Upper lobe of left lung (tissue), 6 donors: ENCODE measurements at regions not wholly inside any gene's neighbourhood (a gene's known extent, or its start where the extent isn't known, plus 50 kb on each side); places are given as distances from the start of the nearest gene placed in this dataset.

Experiments
- ATAC-seq, 2 donors: fragments of 200-7000 bp; cut with Tn5 transposase; one replicate each; pipeline ENCODE4 v1.9.1; 2022; ENCODE audit warnings: mild to moderate bottlenecking in 2 of 2, moderate library complexity in 2 of 2; ENCODE audit not compliant: low FRiP score in 2 of 2
- DNase-seq, 2 donors: peaks; one replicate each; pipeline ENCODE4 v3.0.0-alpha.2; 2019 to 2020
- H3K27ac ChIP-seq, 4 donors: fragments of 200-600 bp; sonication (generic); one replicate each; pipeline ENCODE4 v1.5.1; 2016 to 2019
- H3K27me3 ChIP-seq, 4 donors: fragments of 200-600 bp; sonication (generic); one replicate each; pipeline ENCODE4 v1.5.1; 2017 to 2019
- H3K36me3 ChIP-seq, 4 donors: fragments of 200-600 bp; sonication (generic); one replicate each; pipeline ENCODE4 v1.5.1; 2016 to 2019
- H3K4me1 ChIP-seq, 4 donors: fragments of 200-600 bp; sonication (generic); one replicate each; pipeline ENCODE4 v1.5.1; 2018 to 2019
- H3K4me3 ChIP-seq, 4 donors: fragments of 200-600 bp; sonication (generic); one replicate each; pipeline ENCODE4 v1.5.1; 2017 to 2019; ENCODE audit warnings: mild to moderate bottlenecking in 2 of 4, moderate library complexity in 1 of 4
- H3K9me3 ChIP-seq, 4 donors: fragments of 200-600 bp; sonication (generic); one replicate each; pipeline ENCODE4 v1.5.1; 2018 to 2019
- CTCF ChIP-seq, 6 experiments: fragments of 450-650 bp in 4 of 6; fragments of 200-600 bp in 2 of 6; sonication (generic) in 2 of 6; IDR thresholded peaks; one replicate each; pipeline ENCODE4 v1.5.1; 2016 to 2019; ENCODE audit warnings: antibody characterized with exemption in 6 of 6
- EP300 ChIP-seq, 4 donors: sonication (generic); formaldehyde crosslinking; IDR thresholded peaks; one replicate each; pipeline ENCODE4 v1.5.1; 2017; ENCODE audit warnings: antibody characterized with exemption in 4 of 4, control low read depth in 2 of 4
- POLR2A ChIP-seq, 4 donors: fragments of 450-650 bp; IDR thresholded peaks; one replicate each; pipeline ENCODE4 v1.5.1; 2016 to 2017; ENCODE audit warnings: antibody characterized with exemption in 4 of 4, mild to moderate bottlenecking in 2 of 4
- POLR2AphosphoS5 ChIP-seq, 2 donors: sonication (generic); formaldehyde crosslinking; IDR thresholded peaks; one replicate each; pipeline ENCODE4 v1.5.1; 2017; ENCODE audit warnings: antibody characterized with exemption in 2 of 2
- WGBS, 2 donors: methylation state at CpG; one replicate each; pipeline ENCODE4 v1.1.5; 2017 to 2018; 5-methylcytosine and 5-hydroxymethylcytosine counted together
- donor health status: DM: no; HTN: no; CAD: no; lungs with moderate emphysema.
- donor health status: DM: no; HTN: yes; CAD: no; lungs with severe emphysema.

- Histone ChIP-seq H3K27ac (no peak overlapping the region), H3K4me1 (no peaks in the 10 kb centered on the region), H3K9me3 (no peaks in the 10 kb centered on the region), H3K4me3 (no peak overlapping the region), H3K36me3 (no peaks in the 10 kb centered on the region), H3K27me3 (peaks cover 0 to 4% (median 0%) of the 10 kb centered on the region in 4 donors)
- WGBS, 2 donors = 0 to 6% methylated on average over 1 to 3 of the region's 11 CpGs
- TF ChIP-seq POLR2AphosphoS5 (IDR thresholded peaks at IDR 0.05) = no peak
- no peak for TF ChIP-seq EP300 (IDR thresholded peaks at IDR 0.05)
- no peak for TF ChIP-seq CTCF (IDR thresholded peaks at IDR 0.05)
- no peak for TF ChIP-seq POLR2A (IDR thresholded peaks at IDR 0.05)
- no peak for DNase-seq
- no peak for ATAC-seq
Observed at GRCh38 chr22:49269928-49270327, 557.7 kb downstream of the BRD1 start.

GRCh38 chr22:49269371-49269770 lies 558.3 kb downstream of the BRD1 start:
- H3K27me3 ChIP-seq = peaks cover 0 to 4% (median 0%) of the 10 kb centered on the region in 4 donors

GRCh38 chr22:49268924-49269323 lies 558.7 kb downstream of the BRD1 start:
- no peak for DNase-seq
- no peak for TF ChIP-seq POLR2A (IDR thresholded peaks at IDR 0.05)
- TF ChIP-seq EP300 (IDR thresholded peaks at IDR 0.05) = no peak
- no peak for TF ChIP-seq POLR2AphosphoS5 (IDR thresholded peaks at IDR 0.05)
- TF ChIP-seq CTCF (IDR thresholded peaks at IDR 0.05) = no peak
- peaks cover 0 to 4% (median 0%) of the 10 kb centered on the region in 4 donors for H3K27me3 ChIP-seq
- 46 to 48% methylated on average over 4 of the region's 4 CpGs for WGBS, 2 donors
- H3K27ac ChIP-seq = no peak overlapping the region
- no peaks in the 10 kb centered on the region for H3K36me3 ChIP-seq
- no peak for ATAC-seq
- no peaks in the 10 kb centered on the region for H3K4me1 ChIP-seq
- no peaks in the 10 kb centered on the region for H3K9me3 ChIP-seq
- no peak overlapping the region for H3K4me3 ChIP-seq

More at GRCh38 chr22:49269371-49269770, 558.3 kb downstream of the BRD1 start:
- Histone ChIP-seq H3K36me3 (no peaks in the 10 kb centered on the region), H3K4me1 (no peaks in the 10 kb centered on the region), H3K9me3 (no peaks in the 10 kb centered on the region), H3K27ac (no peak overlapping the region), H3K4me3 (no peak overlapping the region)
- DNase-seq = no peak
- ATAC-seq = no peak
- 3 to 4% methylated on average over 6 of the region's 6 CpGs for WGBS, 2 donors
- TF ChIP-seq EP300 (IDR thresholded peaks at IDR 0.05) (no peak), CTCF (IDR thresholded peaks at IDR 0.05) (no peak), POLR2A (IDR thresholded peaks at IDR 0.05) (no peak), POLR2AphosphoS5 (IDR thresholded peaks at IDR 0.05) (no peak)

- DNase-seq (no peak), ATAC-seq (no peak)
- Histone ChIP-seq H3K4me1 (no peaks in the 10 kb centered on the region), H3K36me3 (no peaks in the 10 kb centered on the region), H3K27me3 (peaks cover 0 to 4% (median 0%) of the 10 kb centered on the region in 4 donors), H3K4me3 (no peak overlapping the region), H3K9me3 (no peaks in the 10 kb centered on the region), H3K27ac (no peak overlapping the region)
- WGBS, 2 donors = 31 to 34% methylated on average over 7 of the region's 7 CpGs
- TF ChIP-seq EP300 (IDR thresholded peaks at IDR 0.05) (no peak), POLR2A (IDR thresholded peaks at IDR 0.05) (no peak), CTCF (IDR thresholded peaks at IDR 0.05) (no peak), POLR2AphosphoS5 (IDR thresholded peaks at IDR 0.05) (no peak)
Observed at GRCh38 chr22:49267996-49268395, 559.7 kb downstream of the BRD1 start.
